ENCODE measurements at regions not wholly inside any gene's neighbourhood (a gene's known extent, or its start where the extent isn't known, plus 50 kb on each side); places are given as distances from the start of the nearest gene placed in this dataset.
"Not testable (repeated sequence)": the region's sequence is repeated elsewhere in the genome, so short reads cannot be mapped to it uniquely, and the experiment has no call there.

GRCh38 chr14:105969026-105969425 is 442.6 kb downstream of the TMEM121 start:
- not testable (repeated sequence) for H3K27ac ChIP-seq (ENCODE audit: low read length); H3K4me1 ChIP-seq (ENCODE audit: control insufficient read depth in 1 of 2, insufficient read depth in 2 of 2, low read length in 2 of 2); H3K4me3 ChIP-seq (ENCODE audit: low read depth in 1 of 2, low read length in 2 of 2); H3K9me3 ChIP-seq (ENCODE audit: control insufficient read depth in 1 of 2, low read length in 2 of 2); H3K36me3 ChIP-seq (ENCODE audit: control insufficient read depth in 1 of 2, insufficient read depth in 2 of 2, low read length in 2 of 2); H3K27me3 ChIP-seq (ENCODE audit: low read depth, low read length)

GRCh38 chr14:105970821-105971220 is 444.4 kb downstream of the TMEM121 start:
- H3K4me3 ChIP-seq (ENCODE audit: low read depth in 1 of 2, low read length in 2 of 2); H3K36me3 ChIP-seq (ENCODE audit: control insufficient read depth in 1 of 2, insufficient read depth in 2 of 2, low read length in 2 of 2); H3K27ac ChIP-seq (ENCODE audit: low read length); H3K27me3 ChIP-seq (ENCODE audit: low read depth, low read length); H3K9me3 ChIP-seq (ENCODE audit: control insufficient read depth in 1 of 2, low read length in 2 of 2); H3K4me1 ChIP-seq (ENCODE audit: control insufficient read depth in 1 of 2, insufficient read depth in 2 of 2, low read length in 2 of 2): not testable (repeated sequence)

- no peaks in the 10 kb centered on the region for H3K27me3 ChIP-seq (ENCODE audit: low read depth, low read length)
- no peaks in the 10 kb centered on the region for H3K4me1 ChIP-seq (ENCODE audit: control insufficient read depth in 1 of 2, insufficient read depth in 2 of 2, low read length in 2 of 2)
- no peaks in the 10 kb centered on the region for H3K9me3 ChIP-seq (ENCODE audit: control insufficient read depth in 1 of 2, low read length in 2 of 2)
These were observed 445.5 kb downstream of the TMEM121 start for GRCh38 chr14:105971593-105972500.

GRCh38 chr14:105974902-105975301 is 448.5 kb downstream of the TMEM121 start:
- no peaks in the 10 kb centered on the region for H3K27me3 ChIP-seq (ENCODE audit: low read depth, low read length)

More at GRCh38 chr14:105971593-105972500, 445.5 kb downstream of the TMEM121 start:
- no peak overlapping the region for H3K27ac ChIP-seq (ENCODE audit: low read length)
- no peak overlapping the region for H3K4me3 ChIP-seq (ENCODE audit: low read depth in 1 of 2, low read length in 2 of 2)
- H3K36me3 ChIP-seq (ENCODE audit: control insufficient read depth in 1 of 2, insufficient read depth in 2 of 2, low read length in 2 of 2) = no peaks in the 10 kb centered on the region

GRCh38 chr14:105978618-105979295 is 452.4 kb downstream of the TMEM121 start:
- H3K36me3 ChIP-seq (ENCODE audit: control insufficient read depth in 1 of 2, insufficient read depth in 2 of 2, low read length in 2 of 2) = no peaks in the 10 kb centered on the region
- H3K4me1 ChIP-seq (ENCODE audit: control insufficient read depth in 1 of 2, insufficient read depth in 2 of 2, low read length in 2 of 2) = no peaks in the 10 kb centered on the region
- H3K4me3 ChIP-seq (ENCODE audit: low read depth in 1 of 2, low read length in 2 of 2) = no peak overlapping the region
- no peaks in the 10 kb centered on the region for H3K27me3 ChIP-seq (ENCODE audit: low read depth, low read length)
- no peak overlapping the region for H3K27ac ChIP-seq (ENCODE audit: low read length)
- H3K9me3 ChIP-seq (ENCODE audit: control insufficient read depth in 1 of 2, low read length in 2 of 2) = no peaks in the 10 kb centered on the region

More at GRCh38 chr14:105974902-105975301, 448.5 kb downstream of the TMEM121 start:
- Histone ChIP-seq H3K9me3 (ENCODE audit: control insufficient read depth in 1 of 2, low read length in 2 of 2) (no peaks in the 10 kb centered on the region), H3K4me3 (ENCODE audit: low read depth in 1 of 2, low read length in 2 of 2) (no peak overlapping the region), H3K4me1 (ENCODE audit: control insufficient read depth in 1 of 2, insufficient read depth in 2 of 2, low read length in 2 of 2) (no peaks in the 10 kb centered on the region), H3K27ac (ENCODE audit: low read length) (no peak overlapping the region), H3K36me3 (ENCODE audit: control insufficient read depth in 1 of 2, insufficient read depth in 2 of 2, low read length in 2 of 2) (no peaks in the 10 kb centered on the region)

- Histone ChIP-seq H3K36me3 (ENCODE audit: control insufficient read depth in 1 of 2, insufficient read depth in 2 of 2, low read length in 2 of 2) (no peaks in the 10 kb centered on the region), H3K9me3 (ENCODE audit: control insufficient read depth in 1 of 2, low read length in 2 of 2) (no peaks in the 10 kb centered on the region), H3K4me1 (ENCODE audit: control insufficient read depth in 1 of 2, insufficient read depth in 2 of 2, low read length in 2 of 2) (no peaks in the 10 kb centered on the region)
These were observed 453.1 kb downstream of the TMEM121 start for GRCh38 chr14:105979446-105979845.

GRCh38 chr14:105980224-105980623 is 453.8 kb downstream of the TMEM121 start:
- no peak overlapping the region for H3K27ac ChIP-seq (ENCODE audit: low read length)
- no peaks in the 10 kb centered on the region for H3K27me3 ChIP-seq (ENCODE audit: low read depth, low read length)
- no peaks in the 10 kb centered on the region for H3K9me3 ChIP-seq (ENCODE audit: control insufficient read depth in 1 of 2, low read length in 2 of 2)
- no peaks in the 10 kb centered on the region for H3K36me3 ChIP-seq (ENCODE audit: control insufficient read depth in 1 of 2, insufficient read depth in 2 of 2, low read length in 2 of 2)
- no peak overlapping the region for H3K4me3 ChIP-seq (ENCODE audit: low read depth in 1 of 2, low read length in 2 of 2)
- no peaks in the 10 kb centered on the region for H3K4me1 ChIP-seq (ENCODE audit: control insufficient read depth in 1 of 2, insufficient read depth in 2 of 2, low read length in 2 of 2)

More at GRCh38 chr14:105979446-105979845, 453.1 kb downstream of the TMEM121 start:
- H3K4me3 ChIP-seq (ENCODE audit: low read depth in 1 of 2, low read length in 2 of 2) = no peak overlapping the region
- H3K27me3 ChIP-seq (ENCODE audit: low read depth, low read length) = no peaks in the 10 kb centered on the region
- no peak overlapping the region for H3K27ac ChIP-seq (ENCODE audit: low read length)

- H3K36me3 ChIP-seq (ENCODE audit: control insufficient read depth in 1 of 2, insufficient read depth in 2 of 2, low read length in 2 of 2); H3K27ac ChIP-seq (ENCODE audit: low read length); H3K4me1 ChIP-seq (ENCODE audit: control insufficient read depth in 1 of 2, insufficient read depth in 2 of 2, low read length in 2 of 2); H3K9me3 ChIP-seq (ENCODE audit: control insufficient read depth in 1 of 2, low read length in 2 of 2); H3K4me3 ChIP-seq (ENCODE audit: low read depth in 1 of 2, low read length in 2 of 2); H3K27me3 ChIP-seq (ENCODE audit: low read depth, low read length): not testable (repeated sequence)
These were observed 455.3 kb downstream of the TMEM121 start for GRCh38 chr14:105981517-105982302.

- H3K9me3 ChIP-seq (ENCODE audit: control insufficient read depth in 1 of 2, low read length in 2 of 2) = no peaks in the 10 kb centered on the region
- no peak overlapping the region for H3K27ac ChIP-seq (ENCODE audit: low read length)
- H3K4me3 ChIP-seq (ENCODE audit: low read depth in 1 of 2, low read length in 2 of 2) = no peak overlapping the region
- no peaks in the 10 kb centered on the region for H3K4me1 ChIP-seq (ENCODE audit: control insufficient read depth in 1 of 2, insufficient read depth in 2 of 2, low read length in 2 of 2)
- no peaks in the 10 kb centered on the region for H3K36me3 ChIP-seq (ENCODE audit: control insufficient read depth in 1 of 2, insufficient read depth in 2 of 2, low read length in 2 of 2)
- H3K27me3 ChIP-seq (ENCODE audit: low read depth, low read length) = no peaks in the 10 kb centered on the region
These were observed 456.3 kb downstream of the TMEM121 start for GRCh38 chr14:105982664-105983063.

- no peak overlapping the region for H3K4me3 ChIP-seq (ENCODE audit: low read depth in 1 of 2, low read length in 2 of 2)
- no peaks in the 10 kb centered on the region for H3K36me3 ChIP-seq (ENCODE audit: control insufficient read depth in 1 of 2, insufficient read depth in 2 of 2, low read length in 2 of 2)
- no peaks in the 10 kb centered on the region for H3K4me1 ChIP-seq (ENCODE audit: control insufficient read depth in 1 of 2, insufficient read depth in 2 of 2, low read length in 2 of 2)
- no peak overlapping the region for H3K27ac ChIP-seq (ENCODE audit: low read length)
- no peaks in the 10 kb centered on the region for H3K9me3 ChIP-seq (ENCODE audit: control insufficient read depth in 1 of 2, low read length in 2 of 2)
- H3K27me3 ChIP-seq (ENCODE audit: low read depth, low read length) = no peaks in the 10 kb centered on the region
These were observed 460.5 kb downstream of the TMEM121 start for GRCh38 chr14:105986894-105987284.

GRCh38 chr14:105987563-105987962 is 461.2 kb downstream of the TMEM121 start:
- H3K36me3 ChIP-seq (ENCODE audit: control insufficient read depth in 1 of 2, insufficient read depth in 2 of 2, low read length in 2 of 2) = no peaks in the 10 kb centered on the region
- H3K27me3 ChIP-seq (ENCODE audit: low read depth, low read length) = no peaks in the 10 kb centered on the region
- no peaks in the 10 kb centered on the region for H3K4me1 ChIP-seq (ENCODE audit: control insufficient read depth in 1 of 2, insufficient read depth in 2 of 2, low read length in 2 of 2)
- H3K27ac ChIP-seq (ENCODE audit: low read length) = no peak overlapping the region
- H3K9me3 ChIP-seq (ENCODE audit: control insufficient read depth in 1 of 2, low read length in 2 of 2) = no peaks in the 10 kb centered on the region
- H3K4me3 ChIP-seq (ENCODE audit: low read depth in 1 of 2, low read length in 2 of 2) = no peak overlapping the region

All from muscle layer of duodenum (tissue), 2 donors.